Left ventricle myocardium superior (tissue), 1 donor: ENCODE measurements at regions not wholly inside any gene's neighbourhood (a gene's known extent, or its start where the extent isn't known, plus 50 kb on each side); places are given as distances from the start of the nearest gene placed in this dataset.

Source experiments
- ATAC-seq: fragments of 200-7000 bp; cut with Tn5 transposase; one replicate; pipeline ENCODE4 v1.9.1; 2020; ENCODE audit warnings: mild to moderate bottlenecking, moderate library complexity
- DNase-seq: peaks from one replicate; pipeline ENCODE4 v3.0.0-alpha.2; 2020
- intact Hi-C: fragments of 100-400 bp; cut with micrococcal nuclease; formaldehyde crosslinking; loops from one replicate; pipeline ENCODE4 v1.11.0; 2022
- donor health status: DM: no; HTN: yes; CAD: no; lungs with severe emphysema.

DNA sequence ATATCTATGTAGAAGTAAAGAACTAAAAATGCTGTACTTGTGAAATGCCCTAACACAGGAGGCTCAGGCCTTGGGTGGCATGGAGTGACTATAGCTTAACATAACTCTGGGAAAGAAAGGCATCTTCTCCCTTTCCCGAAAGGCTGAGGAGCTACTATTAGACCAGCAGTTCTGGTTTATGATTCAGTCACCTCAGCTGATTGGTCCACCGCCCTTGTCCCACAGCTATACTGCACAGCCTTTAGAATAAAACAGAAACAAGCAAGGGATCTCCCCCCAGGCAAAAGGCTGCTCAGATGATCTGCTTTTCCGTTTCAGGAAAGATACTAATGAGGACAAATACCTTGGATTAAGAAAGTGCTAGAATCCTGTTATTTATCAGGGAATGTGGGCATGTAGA, 171.3 kb downstream of the SNCA start:
- intact Hi-C loops: loop anchor here (10.0 kb wide), 1 partner anchor 199 kb away; no protein-coding TSS in a partner anchor
- ATAC-seq: no peak
- no peak for DNase-seq

DNA sequence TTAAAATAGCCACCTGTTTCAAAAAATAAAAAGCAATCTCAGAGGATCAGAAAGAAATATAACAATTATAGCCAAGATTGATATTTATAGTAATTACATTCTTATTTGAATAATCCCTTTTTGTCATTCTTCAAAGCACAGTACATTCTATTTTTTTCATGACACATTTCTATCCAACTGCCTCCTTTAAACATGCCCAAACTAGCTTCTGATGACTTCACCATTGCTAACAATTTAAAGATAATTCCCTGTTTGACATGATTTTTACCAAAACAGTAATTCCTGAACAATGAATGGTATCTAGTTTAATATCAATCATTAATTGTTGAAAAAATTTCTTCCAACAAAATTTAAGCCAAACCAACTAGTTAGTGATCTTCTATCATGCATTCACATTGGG, 172.4 kb downstream of the SNCA start:
- intact Hi-C loops: loop anchor here (10.0 kb wide), 1 partner anchor 200 kb away; no protein-coding TSS in a partner anchor
- ATAC-seq (no peak), DNase-seq (no peak)

DNA sequence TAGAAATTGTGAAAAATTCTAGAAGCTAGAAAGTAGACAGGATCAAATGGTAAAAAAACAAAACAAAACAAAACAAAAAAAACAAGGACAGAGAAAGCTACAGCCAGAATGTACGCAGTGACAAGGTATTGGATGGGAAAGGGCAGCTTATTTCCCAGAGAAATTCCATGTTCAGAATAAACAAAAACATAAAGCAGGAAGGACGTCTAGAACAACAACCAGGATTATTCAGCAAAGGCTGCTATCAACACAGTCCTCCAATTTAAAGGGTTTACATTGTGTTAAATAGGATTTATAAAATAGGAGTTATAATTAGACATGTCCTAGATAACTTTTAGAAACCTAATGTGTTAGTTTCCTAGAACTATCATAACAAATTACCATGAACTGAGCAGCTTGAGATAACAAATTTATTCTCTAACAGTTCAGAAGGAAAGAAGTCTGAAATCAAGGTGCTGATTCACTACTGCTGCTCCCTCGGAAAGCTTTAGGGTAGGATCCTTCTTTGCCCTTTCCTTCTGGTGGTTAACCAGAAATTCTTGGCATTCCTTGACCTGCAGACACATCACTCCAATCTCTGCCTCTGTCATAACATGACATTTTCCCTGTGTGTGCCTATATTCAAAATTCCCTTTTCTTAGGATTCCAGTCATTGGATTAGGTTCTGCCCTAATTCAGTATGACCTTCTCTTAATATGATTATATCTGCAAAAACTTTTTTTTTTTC, 175.6 kb downstream of the SNCA start:
- DNase-seq (no peak), ATAC-seq (no peak)
- intact Hi-C loops: loop anchor here (10.0 kb wide), 1 partner anchor 203 kb away; no protein-coding TSS in a partner anchor

DNA sequence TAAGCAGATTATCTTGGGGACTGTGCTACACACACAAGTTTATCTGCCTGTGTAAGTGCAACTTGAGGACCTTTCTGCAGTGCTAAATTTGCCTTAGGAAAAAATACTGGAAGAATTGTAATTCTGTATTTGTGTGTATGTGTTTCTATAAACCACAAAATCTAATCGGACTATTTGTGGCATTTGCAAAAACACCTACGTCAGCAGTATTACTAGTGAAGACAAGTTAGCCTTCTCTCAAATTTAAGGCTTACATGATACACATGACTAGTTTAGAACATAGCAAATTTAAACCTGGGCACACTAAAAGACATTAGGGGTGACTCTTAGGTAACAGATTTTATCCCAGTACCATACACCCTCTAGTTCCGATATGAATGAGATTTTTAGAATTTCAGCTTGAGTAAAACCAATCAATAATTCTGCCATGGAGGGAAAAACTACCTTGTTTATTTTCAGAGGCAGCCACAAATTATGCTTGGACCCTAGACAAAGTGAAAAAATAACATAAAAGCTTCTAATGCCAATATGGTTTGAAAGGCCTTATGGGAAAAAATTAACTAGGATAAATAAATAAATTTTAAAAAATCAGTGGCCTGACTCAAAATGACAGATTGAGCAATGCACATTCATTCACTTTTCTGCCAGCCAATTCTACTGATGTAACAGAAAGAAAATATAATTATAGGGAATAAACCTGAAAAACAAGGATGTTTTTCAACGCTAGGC, 176.4 kb downstream of the SNCA start:
- DNase-seq: no peak
- intact Hi-C loops: loop anchor here (10.0 kb wide), 1 partner anchor 204 kb away; no protein-coding TSS in a partner anchor
- ATAC-seq: no peak

DNA sequence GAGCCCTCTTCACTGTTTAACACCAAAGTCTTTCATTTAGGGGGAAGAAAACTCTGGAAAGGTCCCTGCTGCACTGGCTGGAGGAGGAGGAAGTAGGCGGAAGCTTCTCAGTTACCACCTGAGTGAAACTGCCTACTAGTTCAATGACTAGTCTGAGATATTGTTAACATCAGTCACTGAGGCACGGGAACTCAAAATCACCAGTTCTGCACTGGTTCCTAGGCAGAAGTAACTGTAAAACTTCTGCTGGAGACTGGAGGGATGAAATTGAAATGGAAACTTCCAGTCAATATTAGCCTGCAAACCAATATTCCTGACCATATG, 178.3 kb downstream of the SNCA start:
- no peak for DNase-seq
- ATAC-seq: no peak
- intact Hi-C loops: no loop called here

DNA sequence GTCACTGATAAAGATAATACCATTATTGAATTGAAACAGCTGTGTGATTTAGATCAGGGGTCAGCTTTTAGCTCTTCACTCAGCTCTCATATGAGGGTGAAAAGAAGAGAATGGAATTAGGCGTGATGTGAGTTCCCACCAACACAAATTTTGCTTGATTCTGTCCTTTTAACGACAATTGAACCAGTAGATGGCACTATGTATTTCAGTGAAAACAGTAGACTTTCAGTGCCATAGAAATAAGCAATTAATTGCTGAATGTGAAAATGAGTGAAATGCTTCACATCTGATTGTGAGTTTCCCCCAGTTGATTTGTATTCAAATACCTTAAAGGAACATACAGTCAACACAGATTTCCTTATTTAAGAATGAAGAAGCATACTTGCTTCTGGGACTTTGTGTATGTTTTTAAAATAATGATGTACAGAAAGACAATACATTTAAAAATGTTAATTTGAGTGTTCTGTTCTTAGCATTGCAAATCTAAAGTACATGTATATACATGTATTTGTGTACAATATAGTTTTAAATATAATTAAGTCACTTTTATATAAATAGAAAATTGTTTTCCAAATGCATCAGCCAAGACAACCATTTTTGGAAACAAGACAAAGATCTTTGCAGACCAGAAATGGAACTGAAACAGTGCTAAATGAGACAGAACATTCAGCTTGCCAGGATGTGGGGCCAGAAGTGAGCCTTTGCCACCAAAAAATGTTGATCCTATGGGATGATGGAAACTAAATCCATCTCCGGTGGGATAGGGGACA, 178.8 kb downstream of the SNCA start:
- no peak for ATAC-seq
- intact Hi-C loops: no loop called here

DNA sequence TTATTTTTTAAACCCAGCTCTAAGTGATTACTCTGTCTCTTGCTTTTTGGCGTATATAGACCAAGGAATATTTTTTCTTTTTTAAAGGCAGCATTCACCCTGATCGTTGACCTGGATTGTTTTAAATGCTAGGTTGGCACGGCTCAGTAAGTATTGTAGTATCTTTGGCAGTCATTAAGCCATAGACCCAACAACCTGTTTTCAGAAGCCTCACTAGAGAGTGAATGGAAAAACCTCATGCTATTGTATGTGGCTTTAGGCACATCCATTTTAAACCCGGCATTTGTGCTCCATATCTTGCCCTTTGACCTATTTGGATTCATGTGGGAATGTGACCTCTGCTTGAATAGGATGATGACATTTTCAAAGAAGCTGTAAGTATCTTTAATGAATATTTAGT, 183.9 kb downstream of the SNCA start:
- DNase-seq (no peak), ATAC-seq (peak; percentile 35)
- intact Hi-C loops: no loop called here

More for the DNA sequence above, 178.8 kb downstream of the SNCA start:
- DNase-seq: no peak

DNA sequence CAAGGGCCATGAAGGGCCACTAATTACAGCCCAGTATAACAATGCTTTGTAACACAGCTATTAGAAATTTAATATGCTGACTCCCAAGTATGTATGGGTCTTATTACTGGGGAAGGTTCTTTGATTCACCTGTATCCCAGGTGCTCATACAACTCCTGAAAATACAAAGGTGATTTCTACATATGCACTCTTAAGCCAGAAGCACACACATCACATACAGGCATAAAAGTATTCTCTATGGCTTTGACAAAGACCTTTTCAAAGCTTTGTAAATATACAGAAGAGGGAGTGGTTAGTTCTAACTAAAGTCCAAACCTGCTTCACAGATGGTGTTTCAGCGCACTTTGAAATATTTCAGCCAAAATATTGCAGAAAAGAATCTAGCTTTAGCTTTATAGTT, 191.5 kb downstream of the SNCA start:
- DNase-seq (no peak), ATAC-seq (no peak)
- intact Hi-C loops: no loop called here

DNA sequence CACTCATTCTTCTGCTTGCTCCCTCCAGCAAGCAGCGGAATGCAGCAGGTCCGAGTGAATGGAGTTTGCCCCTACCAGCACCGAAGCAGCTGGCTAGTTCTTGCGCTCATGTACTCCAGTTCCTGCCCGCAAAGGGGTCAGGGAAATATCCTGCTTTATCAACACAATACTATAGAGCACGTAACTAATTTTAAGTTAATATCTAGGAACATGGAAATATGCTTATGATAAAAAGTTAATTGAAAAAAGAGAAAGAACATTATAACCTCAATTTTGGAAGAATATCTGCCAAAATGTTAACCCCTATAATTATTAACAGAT, 195.6 kb downstream of the SNCA start:
- ATAC-seq (no peak), DNase-seq (no peak)
- intact Hi-C loops: no loop called here

DNA sequence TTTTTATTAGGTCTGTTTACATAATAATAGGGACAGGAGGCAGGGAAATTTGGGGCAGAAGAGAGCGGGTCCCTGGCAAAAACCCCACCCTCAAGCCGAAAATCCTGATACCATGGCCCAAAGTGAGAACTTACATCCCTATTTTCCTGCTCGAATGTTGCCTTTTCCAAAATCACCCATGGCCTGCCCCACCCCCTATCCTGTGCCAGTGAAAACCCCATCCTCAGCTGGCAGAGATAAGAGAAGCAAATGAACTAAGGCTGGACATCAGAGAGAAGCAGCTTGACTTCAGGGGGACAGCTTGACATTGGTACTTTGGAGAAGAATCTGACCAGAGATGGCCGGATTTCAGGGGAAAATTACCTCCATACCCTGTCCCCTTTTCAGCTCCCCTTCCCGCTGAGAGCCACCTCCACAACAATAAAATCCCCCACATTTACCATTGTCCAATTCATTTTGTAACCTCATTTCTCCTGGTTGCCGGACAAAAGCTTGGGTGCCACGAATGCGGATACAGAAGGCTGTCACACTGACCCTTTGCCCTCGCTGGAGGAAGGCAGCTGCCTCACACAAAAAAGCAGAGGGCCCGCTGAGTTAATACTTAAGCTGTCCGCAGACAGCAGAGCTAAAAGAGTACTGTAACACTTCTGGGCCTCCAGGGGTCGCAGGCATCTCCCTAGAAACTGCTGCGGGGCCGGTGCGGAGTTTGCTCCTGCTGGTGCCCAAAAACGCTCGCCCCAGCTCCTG, 196.2 kb downstream of the SNCA start:
- intact Hi-C loops: no loop called here
- DNase-seq (peak; percentile 52), ATAC-seq (peak; percentile 80)

DNA sequence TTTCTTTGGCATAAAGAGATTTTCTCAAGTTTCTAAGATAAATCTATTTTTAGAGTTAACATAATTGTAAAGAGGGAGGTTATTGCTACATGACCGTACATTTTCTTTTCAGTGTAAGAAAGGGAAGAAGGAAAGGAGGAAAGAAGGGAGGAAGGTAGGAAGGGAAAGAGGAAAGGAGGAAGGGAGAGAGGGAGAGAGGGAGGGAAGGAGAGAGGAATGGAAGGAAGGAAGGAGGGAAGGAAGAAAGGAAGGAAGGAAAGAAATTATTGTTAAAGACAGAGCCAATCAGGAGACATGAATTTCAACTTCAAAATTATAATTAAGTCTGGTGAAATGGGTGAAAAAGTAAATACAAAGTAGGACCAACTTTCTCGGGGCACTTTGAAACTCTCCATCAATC, 197.6 kb downstream of the SNCA start:
- ATAC-seq: no peak
- intact Hi-C loops: no loop called here
- DNase-seq: no peak

DNA sequence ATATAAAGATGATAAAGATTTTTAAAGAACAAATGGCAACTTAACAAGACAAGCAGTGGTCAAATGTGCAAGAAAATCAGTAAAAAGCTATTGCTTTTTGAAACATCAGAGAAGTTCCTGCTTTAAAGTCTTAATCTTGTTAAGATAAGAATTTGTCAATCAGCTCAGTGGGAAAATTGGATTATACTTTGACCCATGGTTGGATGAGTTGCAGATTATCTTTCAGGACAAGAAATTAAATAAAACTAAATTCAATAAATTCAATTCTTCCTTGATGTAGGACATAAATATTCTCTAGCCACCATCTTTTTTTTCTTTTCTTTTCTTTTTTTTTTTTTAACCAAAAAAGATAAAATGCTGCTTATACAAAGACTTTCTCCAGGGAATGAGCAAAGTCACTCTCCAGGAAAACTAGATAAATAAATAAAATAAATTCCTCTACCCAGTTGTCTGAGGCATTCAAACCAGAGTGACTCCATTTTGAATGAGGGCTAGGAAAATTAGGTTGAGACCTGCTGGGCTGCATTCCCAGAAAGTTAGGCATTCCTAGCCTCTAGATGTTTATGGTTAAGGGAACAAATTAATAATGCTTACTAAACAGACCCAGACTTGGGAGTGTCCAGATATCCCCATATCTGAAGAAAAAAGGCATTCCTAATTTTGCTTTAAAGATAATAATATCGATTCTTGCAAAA, 211.2 kb downstream of the SNCA start:
- no peak for DNase-seq
- ATAC-seq: no peak
- intact Hi-C loops: no loop called here

DNA sequence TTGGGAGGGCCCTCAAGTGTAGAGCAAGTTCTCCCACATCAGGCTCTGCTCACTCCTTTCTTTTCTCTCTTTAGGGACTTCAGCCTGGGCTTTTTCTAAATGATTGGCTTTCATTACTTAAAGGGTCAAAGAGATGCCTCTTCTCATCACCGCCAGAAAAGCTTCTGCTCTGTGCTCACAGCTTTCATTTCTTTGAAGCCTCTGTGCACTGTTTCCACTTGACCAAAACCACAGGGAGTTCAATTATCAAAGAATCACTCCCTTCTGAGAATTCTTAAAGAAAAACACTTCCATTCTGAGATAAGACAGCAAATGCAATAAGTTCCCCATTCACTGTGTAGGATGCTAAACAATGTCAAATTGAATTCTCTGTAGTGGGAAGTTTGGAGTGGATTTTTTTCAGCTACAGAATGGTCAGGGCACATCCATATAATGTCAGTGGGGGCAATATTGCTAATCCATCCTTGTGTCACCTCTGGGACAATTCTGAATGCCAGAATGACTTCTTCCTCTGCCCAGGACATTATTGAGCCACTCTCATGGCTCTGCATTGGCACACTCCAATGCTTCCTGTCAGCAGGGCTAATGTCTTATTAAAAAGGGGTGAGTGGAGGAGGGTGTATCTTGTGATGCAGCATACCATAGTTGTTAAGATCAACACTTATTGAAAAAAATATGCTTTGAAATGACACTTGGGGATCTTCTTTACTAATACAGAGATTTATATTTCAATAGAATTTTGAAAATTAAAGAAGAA, 217.6 kb downstream of the SNCA start:
- no peak for DNase-seq
- ATAC-seq: no peak
- intact Hi-C loops: no loop called here

DNA sequence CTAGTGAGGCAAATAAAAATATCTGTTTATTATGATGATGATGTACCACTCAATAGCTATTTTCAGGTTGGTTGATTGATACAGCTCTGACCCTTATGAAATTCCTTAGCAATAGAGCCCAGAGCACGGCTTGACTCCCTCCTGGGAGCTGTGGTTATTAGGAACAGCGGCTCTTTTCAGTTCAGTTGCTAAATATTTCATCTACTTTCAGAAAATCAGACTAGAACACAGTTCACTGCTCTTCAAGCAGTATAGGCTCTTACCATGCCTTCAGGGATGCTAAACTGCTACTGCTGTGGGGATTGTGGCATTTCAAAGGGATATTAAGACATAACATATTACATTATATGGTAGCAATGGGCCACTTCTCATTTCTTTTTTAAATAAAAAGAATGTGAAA, 218.8 kb downstream of the SNCA start:
- intact Hi-C loops: no loop called here
- DNase-seq (no peak), ATAC-seq (no peak)

DNA sequence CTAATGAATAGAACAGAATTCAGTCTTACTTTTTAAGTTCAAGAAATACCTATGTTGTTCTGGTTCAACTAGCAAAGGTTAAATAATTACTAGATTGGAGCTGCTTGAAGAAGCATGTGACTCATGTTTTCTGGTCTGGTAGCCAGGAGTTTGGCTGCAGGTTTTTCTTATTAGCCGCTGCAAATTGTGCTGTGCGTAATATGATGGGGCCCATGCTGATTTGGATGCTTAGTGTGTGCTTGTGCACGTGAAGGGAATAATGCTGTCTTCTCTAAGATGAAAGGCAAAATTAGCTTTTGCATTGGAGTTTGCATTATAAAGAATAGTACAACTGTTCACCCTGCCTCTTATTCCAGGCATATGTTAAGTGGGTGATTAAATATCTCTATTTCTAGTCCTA, 219.6 kb downstream of the SNCA start:
- no peak for DNase-seq
- no peak for ATAC-seq
- intact Hi-C loops: no loop called here

DNA sequence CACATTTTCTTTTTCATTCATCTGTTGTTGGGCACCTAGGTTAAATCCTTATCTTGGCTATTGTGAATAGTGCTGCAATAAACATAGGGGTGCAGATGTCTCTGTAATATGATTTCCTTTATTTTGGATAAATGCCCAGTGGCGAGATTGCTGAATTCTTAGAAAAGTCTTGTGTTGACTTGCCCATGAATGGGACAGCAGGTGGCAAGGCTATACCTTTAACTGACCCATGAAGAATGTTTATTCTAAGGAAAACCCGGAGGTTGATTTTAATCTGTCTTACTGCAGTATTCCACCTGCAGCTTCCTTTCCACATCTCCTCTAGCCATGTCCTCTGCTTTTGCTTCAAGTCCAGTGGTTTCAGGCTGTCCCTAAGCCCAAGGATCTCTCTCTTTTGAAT, 220.6 kb downstream of the SNCA start:
- DNase-seq: no peak
- ATAC-seq: no peak
- intact Hi-C loops: no loop called here

DNA sequence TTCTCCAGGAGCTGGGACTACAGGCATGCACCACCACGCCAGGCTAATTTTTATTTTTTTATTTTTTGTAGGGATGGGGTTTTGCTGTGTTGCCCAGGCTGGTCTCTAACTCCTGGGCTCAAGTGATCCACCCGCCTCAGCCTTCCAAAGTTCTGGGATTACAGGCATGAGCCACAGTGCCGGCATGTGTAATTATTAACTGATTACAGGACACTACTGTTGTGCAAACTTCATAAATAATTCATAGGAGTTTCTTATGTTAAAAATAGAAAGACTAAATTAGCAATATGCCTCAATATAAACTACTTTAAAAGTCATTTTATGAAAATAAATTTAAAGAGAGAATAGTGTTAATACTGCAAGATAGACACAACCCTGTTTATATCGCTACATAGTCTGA, 221.9 kb downstream of the SNCA start:
- DNase-seq (no peak), ATAC-seq (no peak)
- intact Hi-C loops: no loop called here

DNA sequence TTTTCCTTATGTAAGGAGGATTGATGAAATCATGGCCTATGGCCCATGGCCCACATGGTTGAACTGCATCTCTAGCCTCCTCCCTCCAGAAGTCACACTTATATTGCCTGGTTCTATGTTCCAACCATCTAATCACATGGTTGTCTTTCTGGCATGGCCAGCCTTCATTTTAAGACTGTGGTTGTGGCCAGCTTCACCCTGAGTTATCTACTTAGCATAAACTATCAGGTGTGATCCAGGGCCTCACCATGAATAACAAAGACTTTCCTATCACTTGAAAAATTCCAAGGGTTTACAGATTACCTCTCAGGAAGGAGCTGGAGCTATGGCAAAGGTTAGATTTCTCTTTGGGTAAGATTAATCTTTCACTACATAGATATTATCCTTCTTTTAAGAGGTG, 222.8 kb downstream of the SNCA start:
- intact Hi-C loops: no loop called here
- DNase-seq (no peak), ATAC-seq (no peak)
